ENCODE measurements at regions not wholly inside any gene's neighbourhood (a gene's known extent, or its start where the extent isn't known, plus 50 kb on each side); places are given as distances from the start of the nearest gene placed in this dataset.
A peak's percentile ranks its signal among the peaks of the same experiment; 100 is the strongest.

DNA sequence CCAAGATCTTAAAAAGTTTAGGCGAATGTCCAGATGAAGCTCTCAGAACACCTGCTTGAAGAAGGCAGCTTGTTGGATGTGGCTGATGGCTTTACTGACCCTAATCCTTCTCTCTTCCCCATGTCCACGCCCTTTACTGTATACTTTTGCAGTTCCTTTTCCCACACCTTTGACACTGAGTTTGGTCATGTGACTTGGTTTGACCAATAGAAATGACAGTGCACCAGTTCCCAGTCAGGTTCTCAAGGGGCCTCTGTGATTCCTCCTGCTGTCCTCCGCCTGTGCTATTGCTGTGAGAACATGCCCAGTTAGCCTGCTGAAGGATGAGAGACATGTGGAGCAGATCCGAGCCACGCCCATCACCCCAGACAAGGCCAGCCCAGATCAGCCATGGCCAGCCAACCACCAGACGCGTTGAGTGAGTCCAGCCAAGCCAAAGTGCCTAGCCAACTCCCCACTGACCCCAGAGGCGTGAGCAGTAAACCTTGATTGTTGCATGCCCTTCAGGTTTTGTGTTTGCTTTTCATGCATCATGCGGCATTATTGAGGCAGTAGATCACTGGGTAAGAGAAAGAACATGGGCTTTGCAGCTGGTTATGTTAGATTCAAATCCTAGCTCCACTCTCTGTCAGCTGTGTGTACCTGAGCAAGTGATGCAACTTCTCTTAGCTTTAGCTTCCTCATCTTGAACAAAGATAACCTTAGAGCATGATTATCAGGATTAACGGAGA is 258.0 kb upstream of the SIX2 start:
- no peak for TF ChIP-seq CTCF (IDR thresholded peaks at IDR 0.05)
- Mint-ChIP-seq H3K27ac (no peak overlapping the region), H3K9me3 (no peaks in the 10 kb centered on the region), H3K27me3 (peaks cover 31% of the 10 kb centered on the region), H3K4me1 (peaks cover 4% of the 10 kb centered on the region), H3K36me3 (ENCODE audit: low read depth) (no peaks in the 10 kb centered on the region), H3K4me3 (no peak overlapping the region)
- ChIA-PET CTCF (no interaction called here), POLR2A (no interaction called here)
- ATAC-seq (ENCODE audit: low read depth) (no peak), DNase-seq (no peak)
- intact Hi-C loops (cut with micrococcal nuclease): no loop called here

DNA sequence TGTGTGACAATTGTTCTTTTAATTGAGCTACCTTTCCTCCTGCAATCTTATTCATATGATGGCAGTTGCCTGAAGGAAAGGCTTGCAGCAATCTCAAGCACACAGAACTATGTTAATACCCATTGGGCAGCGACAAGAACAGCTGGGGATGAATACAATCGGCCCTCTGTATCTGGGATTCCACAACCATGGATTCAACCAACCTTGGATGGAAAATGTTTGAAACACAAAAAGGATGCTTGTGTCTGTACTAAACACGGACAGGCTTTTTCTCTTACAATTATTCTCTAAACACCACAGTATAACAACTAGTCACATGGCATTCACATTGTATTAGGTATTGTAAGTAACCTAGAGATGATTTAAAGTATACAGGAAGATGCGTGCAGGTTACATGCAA is 256.1 kb upstream of the SIX2 start:
- no peak for TF ChIP-seq CTCF (IDR thresholded peaks at IDR 0.05)
- ChIA-PET POLR2A (no interaction called here), CTCF (no interaction called here)
- H3K27me3 Mint-ChIP-seq: peaks cover 23% of the 10 kb centered on the region
- DNase-seq: no peak
- no peak overlapping the region for H3K4me3 Mint-ChIP-seq
- no peak overlapping the region for H3K27ac Mint-ChIP-seq
- H3K36me3 Mint-ChIP-seq (ENCODE audit: low read depth): no peaks in the 10 kb centered on the region
- no peak for ATAC-seq (ENCODE audit: low read depth)
- H3K4me1 Mint-ChIP-seq: peaks cover 4% of the 10 kb centered on the region
- intact Hi-C loops (cut with micrococcal nuclease): no loop called here
- no peaks in the 10 kb centered on the region for H3K9me3 Mint-ChIP-seq

- no peak for TF ChIP-seq CTCF (IDR thresholded peaks at IDR 0.05)
- ChIA-PET CTCF (no interaction called here), POLR2A (no interaction called here)
- H3K9me3 Mint-ChIP-seq: no peaks in the 10 kb centered on the region
- no peak overlapping the region for H3K27ac Mint-ChIP-seq
- ATAC-seq (ENCODE audit: low read depth) (peak; percentile 31), DNase-seq (no peak)
- H3K4me1 Mint-ChIP-seq: peaks cover 4% of the 10 kb centered on the region
- no peak overlapping the region for H3K4me3 Mint-ChIP-seq
- intact Hi-C loops (cut with micrococcal nuclease): no loop called here
- H3K36me3 Mint-ChIP-seq (ENCODE audit: low read depth): no peaks in the 10 kb centered on the region
- peaks cover 25% of the 10 kb centered on the region for H3K27me3 Mint-ChIP-seq
Observed at GRCh38 chr2:45264227-45265225, 255.3 kb upstream of the SIX2 start.

DNA sequence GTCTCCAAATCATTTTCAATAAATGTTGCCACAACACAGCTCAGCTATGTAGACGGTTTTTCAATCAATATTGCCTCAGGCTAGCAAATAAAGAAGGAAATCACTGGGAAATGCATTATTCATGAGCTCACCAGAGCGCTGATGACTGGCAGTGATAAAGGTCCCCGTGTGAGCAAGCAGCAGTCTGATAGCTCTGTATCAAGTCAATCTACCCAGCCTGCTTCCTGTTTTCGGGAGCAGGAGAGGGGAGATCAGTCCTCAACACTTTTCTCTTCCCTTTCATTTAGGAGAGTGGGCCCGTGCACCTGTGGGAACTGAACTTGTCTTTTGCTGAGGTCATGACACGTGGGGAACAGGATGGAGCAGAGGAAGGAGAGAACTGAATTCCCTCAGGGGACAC is 253.9 kb upstream of the SIX2 start:
- peaks cover 24% of the 10 kb centered on the region for H3K27me3 Mint-ChIP-seq
- no peak overlapping the region for H3K4me3 Mint-ChIP-seq
- ChIA-PET CTCF (no interaction called here), POLR2A (no interaction called here)
- no peaks in the 10 kb centered on the region for H3K9me3 Mint-ChIP-seq
- no peak for DNase-seq
- H3K36me3 Mint-ChIP-seq (ENCODE audit: low read depth): no peaks in the 10 kb centered on the region
- no peak for ATAC-seq (ENCODE audit: low read depth)
- no peak for TF ChIP-seq CTCF (IDR thresholded peaks at IDR 0.05)
- no peak overlapping the region for H3K27ac Mint-ChIP-seq
- intact Hi-C loops (cut with micrococcal nuclease): no loop called here
- peaks cover 4% of the 10 kb centered on the region for H3K4me1 Mint-ChIP-seq

GRCh38 chr2:45261746-45262145 is 252.5 kb upstream of the SIX2 start:
- Mint-ChIP-seq H3K27ac (no peak overlapping the region), H3K4me1 (peaks cover 4% of the 10 kb centered on the region), H3K36me3 (ENCODE audit: low read depth) (no peaks in the 10 kb centered on the region), H3K9me3 (no peaks in the 10 kb centered on the region), H3K27me3 (peaks cover 18% of the 10 kb centered on the region), H3K4me3 (no peak overlapping the region)
- ChIA-PET CTCF (no interaction called here), POLR2A (no interaction called here)
- no peak for TF ChIP-seq CTCF (IDR thresholded peaks at IDR 0.05)
- intact Hi-C loops (cut with micrococcal nuclease): no loop called here
- ATAC-seq (ENCODE audit: low read depth) (no peak), DNase-seq (no peak)
